Retinal pigment epithelial cell (primary cell): ENCODE measurements at regions not wholly inside any gene's neighbourhood (a gene's known extent, or its start where the extent isn't known, plus 50 kb on each side); places are given as distances from the start of the nearest gene placed in this dataset.

Experiments used
- DNase-seq: peaks from one replicate; pipeline ENCODE4 v3.0.0-alpha.2; 2010; ENCODE audit warnings: low read depth
- H3K4me3 ChIP-seq: 2 replicates; pipeline ENCODE4 v1.5.1; 2011; ENCODE audit warnings: mild to moderate bottlenecking, low read length, control low read depth, moderate library complexity
- TF ChIP-seq, protein P1 (sequence below): conservative IDR thresholded peaks from 2 replicates; pipeline ENCODE4 v1.5.1; 2011; ENCODE audit warnings: low read depth, low read length, control low read depth, inconsistent platforms

DNA sequence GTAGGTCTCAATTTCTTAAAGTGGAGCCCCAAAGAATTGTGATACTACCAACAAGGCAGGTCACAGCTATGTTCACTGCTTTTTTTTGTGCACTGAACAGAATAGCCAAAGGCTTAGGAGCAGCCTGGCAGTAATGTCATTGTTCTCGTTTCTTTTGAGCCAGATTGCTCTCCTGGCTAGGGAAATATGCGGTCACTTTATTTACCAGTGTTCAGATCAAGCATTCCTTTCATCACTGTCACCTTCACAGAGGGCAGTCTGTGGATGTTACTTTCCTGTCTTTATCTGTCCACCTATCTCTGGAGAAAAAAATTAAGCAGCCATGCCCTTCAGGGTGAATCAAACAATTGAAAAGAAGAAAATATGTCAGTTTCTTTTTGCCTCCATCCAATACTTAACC is 159.6 kb downstream of the BTG1 start:
- TF ChIP-seq, protein P1, sequence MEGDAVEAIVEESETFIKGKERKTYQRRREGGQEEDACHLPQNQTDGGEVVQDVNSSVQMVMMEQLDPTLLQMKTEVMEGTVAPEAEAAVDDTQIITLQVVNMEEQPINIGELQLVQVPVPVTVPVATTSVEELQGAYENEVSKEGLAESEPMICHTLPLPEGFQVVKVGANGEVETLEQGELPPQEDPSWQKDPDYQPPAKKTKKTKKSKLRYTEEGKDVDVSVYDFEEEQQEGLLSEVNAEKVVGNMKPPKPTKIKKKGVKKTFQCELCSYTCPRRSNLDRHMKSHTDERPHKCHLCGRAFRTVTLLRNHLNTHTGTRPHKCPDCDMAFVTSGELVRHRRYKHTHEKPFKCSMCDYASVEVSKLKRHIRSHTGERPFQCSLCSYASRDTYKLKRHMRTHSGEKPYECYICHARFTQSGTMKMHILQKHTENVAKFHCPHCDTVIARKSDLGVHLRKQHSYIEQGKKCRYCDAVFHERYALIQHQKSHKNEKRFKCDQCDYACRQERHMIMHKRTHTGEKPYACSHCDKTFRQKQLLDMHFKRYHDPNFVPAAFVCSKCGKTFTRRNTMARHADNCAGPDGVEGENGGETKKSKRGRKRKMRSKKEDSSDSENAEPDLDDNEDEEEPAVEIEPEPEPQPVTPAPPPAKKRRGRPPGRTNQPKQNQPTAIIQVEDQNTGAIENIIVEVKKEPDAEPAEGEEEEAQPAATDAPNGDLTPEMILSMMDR = no peak
- no peak overlapping the region for H3K4me3 ChIP-seq
- DNase-seq = no peak

DNA sequence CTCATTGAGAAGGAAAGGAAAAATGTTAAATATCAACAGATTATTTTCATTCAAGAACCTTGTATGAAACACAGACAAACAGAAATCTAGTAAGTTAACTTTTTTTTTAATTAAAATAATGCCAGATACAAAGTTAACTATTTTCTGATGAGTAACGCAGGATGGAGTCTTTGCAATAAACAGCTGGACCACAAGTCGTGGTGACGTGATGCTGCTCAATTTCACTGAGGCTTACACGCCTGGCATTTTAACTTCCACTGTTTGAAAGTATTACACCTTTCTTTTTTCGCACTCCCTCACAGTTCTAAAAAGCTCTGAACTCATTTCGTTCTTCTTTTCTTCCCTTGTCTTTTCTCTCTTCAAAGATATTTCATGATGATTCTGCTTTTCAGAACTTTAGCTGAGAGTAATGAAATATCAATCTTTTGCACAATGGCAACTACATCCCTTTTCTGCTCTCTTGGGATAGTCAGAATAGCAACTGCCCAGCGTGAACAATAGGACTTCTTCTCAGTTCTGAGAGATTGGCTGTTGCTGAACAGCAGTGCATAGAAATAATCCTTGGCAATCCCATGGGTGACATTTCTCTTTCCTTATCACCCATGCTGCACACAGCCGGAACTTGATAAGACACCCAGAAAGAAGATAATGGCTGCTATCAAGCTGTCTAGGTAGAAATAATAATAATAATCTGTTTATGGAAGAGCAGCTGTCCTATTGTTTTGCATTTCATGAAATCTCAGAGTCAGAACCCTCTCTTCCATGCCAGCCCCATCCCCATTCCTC is 160.5 kb downstream of the BTG1 start:
- no peak for DNase-seq
- TF ChIP-seq, protein P1 = no peak
- H3K4me3 ChIP-seq = no peak overlapping the region

GRCh38 chr12:91984556-91984955 is 161.1 kb downstream of the BTG1 start:
- DNase-seq = peak; percentile 47
- TF ChIP-seq, protein P1 = no peak
- H3K4me3 ChIP-seq = no peak overlapping the region

GRCh38 chr12:91983935-91984334 is 161.7 kb downstream of the BTG1 start:
- DNase-seq = no peak
- no peak overlapping the region for H3K4me3 ChIP-seq
- TF ChIP-seq, protein P1 = no peak

DNA sequence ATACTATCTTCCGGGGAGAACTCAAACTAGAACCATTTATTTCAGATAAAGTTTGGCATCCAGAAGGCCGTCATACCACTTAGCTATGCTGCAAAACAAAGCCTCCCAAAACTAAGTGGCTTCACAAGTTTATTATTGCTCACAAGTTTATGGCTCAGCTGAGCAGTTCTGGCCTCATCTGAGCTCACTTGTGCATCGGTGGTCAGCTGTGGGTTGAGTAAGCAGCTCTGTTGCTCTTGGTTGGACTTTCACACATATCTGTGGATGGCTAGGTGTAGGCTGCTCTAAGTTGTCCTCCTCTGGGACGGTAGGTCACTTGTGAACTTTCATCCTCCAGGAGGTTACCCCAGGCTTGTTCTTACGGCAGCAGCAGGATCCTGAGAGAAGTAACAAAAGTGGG is 162.7 kb downstream of the BTG1 start:
- H3K4me3 ChIP-seq = no peak overlapping the region
- no peak for DNase-seq
- TF ChIP-seq, protein P1 = no peak

DNA sequence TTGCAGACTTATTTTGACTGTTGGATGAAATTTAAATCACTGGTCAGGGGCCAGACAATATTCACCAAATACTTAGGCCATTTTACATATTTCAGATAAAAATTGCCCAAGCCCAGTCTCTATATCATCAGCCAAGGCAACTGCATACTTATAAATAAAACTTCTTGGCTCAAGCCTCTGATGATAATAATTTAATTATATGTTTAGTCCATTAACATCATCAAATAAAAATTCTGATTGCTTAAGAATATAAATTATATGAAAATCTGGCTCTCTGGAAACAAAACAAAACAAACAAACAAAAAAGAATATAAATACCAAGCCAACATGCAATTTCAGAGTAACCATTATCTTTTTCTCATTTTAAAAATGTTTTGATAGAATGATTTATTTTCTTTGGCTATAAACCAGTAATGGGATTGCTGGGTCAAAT is 165.2 kb downstream of the BTG1 start:
- H3K4me3 ChIP-seq = no peak overlapping the region
- TF ChIP-seq, protein P1 = no peak
- no peak for DNase-seq

- DNase-seq = no peak
- TF ChIP-seq, protein P1 = no peak
- H3K4me3 ChIP-seq = no peak overlapping the region
Observed at GRCh38 chr12:91978143-91978542, 167.5 kb downstream of the BTG1 start.
